ENCODE measurements at regions not wholly inside any gene's neighbourhood (a gene's known extent, or its start where the extent isn't known, plus 50 kb on each side); places are given as distances from the start of the nearest gene placed in this dataset.

- Mint-ChIP-seq H3K27ac (no peak overlapping the region), H3K36me3 (peaks cover 9% of the 10 kb centered on the region; the same call in 1 of the 2 replicates), H3K9me3 (peaks cover 22% of the 10 kb centered on the region), H3K4me1 (peaks cover 7% of the 10 kb centered on the region), H3K4me3 (no peak overlapping the region), H3K27me3 (ENCODE audit: low read depth) (no peaks in the 10 kb centered on the region)
- DNase-seq (ENCODE audit: low spot score) (no peak), ATAC-seq (no peak)
- ChIA-PET CTCF (interaction anchor here (1.2 kb wide), 1 partner anchor 146 kb away, joined by 3 read pairs; no protein-coding TSS in a partner anchor), POLR2A (interaction anchor here (0.7 kb wide), 1 partner anchor 29 kb away, joined by 3 read pairs; no protein-coding TSS in a partner anchor)
- no peak for TF ChIP-seq ZNF416 (CRISPR knock-in tag; IDR thresholded peaks at IDR 0.05)
- no peak for TF ChIP-seq ZNF317 (CRISPR knock-in tag; IDR thresholded peaks at IDR 0.05; ENCODE audit: borderline replicate concordance, low read depth)
- TF ChIP-seq, protein P1, sequence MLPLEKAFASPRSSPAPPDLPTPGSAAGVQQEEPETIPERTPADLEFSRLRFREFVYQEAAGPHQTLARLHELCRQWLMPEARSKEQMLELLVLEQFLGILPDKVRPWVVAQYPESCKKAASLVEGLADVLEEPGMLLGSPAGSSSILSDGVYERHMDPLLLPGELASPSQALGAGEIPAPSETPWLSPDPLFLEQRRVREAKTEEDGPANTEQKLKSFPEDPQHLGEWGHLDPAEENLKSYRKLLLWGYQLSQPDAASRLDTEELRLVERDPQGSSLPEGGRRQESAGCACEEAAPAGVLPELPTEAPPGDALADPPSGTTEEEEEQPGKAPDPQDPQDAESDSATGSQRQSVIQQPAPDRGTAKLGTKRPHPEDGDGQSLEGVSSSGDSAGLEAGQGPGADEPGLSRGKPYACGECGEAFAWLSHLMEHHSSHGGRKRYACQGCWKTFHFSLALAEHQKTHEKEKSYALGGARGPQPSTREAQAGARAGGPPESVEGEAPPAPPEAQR (CRISPR knock-in tag; IDR thresholded peaks at IDR 0.05), result no peak
- TF ChIP-seq, protein P2, sequence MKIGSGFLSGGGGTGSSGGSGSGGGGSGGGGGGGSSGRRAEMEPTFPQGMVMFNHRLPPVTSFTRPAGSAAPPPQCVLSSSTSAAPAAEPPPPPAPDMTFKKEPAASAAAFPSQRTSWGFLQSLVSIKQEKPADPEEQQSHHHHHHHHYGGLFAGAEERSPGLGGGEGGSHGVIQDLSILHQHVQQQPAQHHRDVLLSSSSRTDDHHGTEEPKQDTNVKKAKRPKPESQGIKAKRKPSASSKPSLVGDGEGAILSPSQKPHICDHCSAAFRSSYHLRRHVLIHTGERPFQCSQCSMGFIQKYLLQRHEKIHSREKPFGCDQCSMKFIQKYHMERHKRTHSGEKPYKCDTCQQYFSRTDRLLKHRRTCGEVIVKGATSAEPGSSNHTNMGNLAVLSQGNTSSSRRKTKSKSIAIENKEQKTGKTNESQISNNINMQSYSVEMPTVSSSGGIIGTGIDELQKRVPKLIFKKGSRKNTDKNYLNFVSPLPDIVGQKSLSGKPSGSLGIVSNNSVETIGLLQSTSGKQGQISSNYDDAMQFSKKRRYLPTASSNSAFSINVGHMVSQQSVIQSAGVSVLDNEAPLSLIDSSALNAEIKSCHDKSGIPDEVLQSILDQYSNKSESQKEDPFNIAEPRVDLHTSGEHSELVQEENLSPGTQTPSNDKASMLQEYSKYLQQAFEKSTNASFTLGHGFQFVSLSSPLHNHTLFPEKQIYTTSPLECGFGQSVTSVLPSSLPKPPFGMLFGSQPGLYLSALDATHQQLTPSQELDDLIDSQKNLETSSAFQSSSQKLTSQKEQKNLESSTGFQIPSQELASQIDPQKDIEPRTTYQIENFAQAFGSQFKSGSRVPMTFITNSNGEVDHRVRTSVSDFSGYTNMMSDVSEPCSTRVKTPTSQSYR (CRISPR knock-in tag; IDR thresholded peaks at IDR 0.05), result no peak
- TF ChIP-seq PRDM15 (CRISPR knock-in tag; IDR thresholded peaks at IDR 0.05), result no peak
- no peak for TF ChIP-seq ATF3 (CRISPR knock-in tag; conservative IDR thresholded peaks at IDR 0.05)
- no peak for TF ChIP-seq TP53 (CRISPR knock-in tag; IDR thresholded peaks at IDR 0.05)
- no peak for TF ChIP-seq ZNF423 (CRISPR knock-in tag; IDR thresholded peaks at IDR 0.05)
- TF ChIP-seq, protein P3, sequence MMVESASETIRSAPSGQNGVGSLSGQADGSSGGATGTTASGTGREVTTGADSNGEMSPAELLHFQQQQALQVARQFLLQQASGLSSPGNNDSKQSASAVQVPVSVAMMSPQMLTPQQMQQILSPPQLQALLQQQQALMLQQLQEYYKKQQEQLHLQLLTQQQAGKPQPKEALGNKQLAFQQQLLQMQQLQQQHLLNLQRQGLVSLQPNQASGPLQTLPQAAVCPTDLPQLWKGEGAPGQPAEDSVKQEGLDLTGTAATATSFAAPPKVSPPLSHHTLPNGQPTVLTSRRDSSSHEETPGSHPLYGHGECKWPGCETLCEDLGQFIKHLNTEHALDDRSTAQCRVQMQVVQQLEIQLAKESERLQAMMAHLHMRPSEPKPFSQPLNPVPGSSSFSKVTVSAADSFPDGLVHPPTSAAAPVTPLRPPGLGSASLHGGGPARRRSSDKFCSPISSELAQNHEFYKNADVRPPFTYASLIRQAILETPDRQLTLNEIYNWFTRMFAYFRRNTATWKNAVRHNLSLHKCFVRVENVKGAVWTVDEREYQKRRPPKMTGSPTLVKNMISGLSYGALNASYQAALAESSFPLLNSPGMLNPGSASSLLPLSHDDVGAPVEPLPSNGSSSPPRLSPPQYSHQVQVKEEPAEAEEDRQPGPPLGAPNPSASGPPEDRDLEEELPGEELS (CRISPR knock-in tag; IDR thresholded peaks at IDR 0.05), result no peak
- TF ChIP-seq, protein P4, sequence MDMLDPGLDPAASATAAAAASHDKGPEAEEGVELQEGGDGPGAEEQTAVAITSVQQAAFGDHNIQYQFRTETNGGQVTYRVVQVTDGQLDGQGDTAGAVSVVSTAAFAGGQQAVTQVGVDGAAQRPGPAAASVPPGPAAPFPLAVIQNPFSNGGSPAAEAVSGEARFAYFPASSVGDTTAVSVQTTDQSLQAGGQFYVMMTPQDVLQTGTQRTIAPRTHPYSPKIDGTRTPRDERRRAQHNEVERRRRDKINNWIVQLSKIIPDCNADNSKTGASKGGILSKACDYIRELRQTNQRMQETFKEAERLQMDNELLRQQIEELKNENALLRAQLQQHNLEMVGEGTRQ (CRISPR knock-in tag; IDR thresholded peaks at IDR 0.05), result no peak
- TF ChIP-seq, protein P5, sequence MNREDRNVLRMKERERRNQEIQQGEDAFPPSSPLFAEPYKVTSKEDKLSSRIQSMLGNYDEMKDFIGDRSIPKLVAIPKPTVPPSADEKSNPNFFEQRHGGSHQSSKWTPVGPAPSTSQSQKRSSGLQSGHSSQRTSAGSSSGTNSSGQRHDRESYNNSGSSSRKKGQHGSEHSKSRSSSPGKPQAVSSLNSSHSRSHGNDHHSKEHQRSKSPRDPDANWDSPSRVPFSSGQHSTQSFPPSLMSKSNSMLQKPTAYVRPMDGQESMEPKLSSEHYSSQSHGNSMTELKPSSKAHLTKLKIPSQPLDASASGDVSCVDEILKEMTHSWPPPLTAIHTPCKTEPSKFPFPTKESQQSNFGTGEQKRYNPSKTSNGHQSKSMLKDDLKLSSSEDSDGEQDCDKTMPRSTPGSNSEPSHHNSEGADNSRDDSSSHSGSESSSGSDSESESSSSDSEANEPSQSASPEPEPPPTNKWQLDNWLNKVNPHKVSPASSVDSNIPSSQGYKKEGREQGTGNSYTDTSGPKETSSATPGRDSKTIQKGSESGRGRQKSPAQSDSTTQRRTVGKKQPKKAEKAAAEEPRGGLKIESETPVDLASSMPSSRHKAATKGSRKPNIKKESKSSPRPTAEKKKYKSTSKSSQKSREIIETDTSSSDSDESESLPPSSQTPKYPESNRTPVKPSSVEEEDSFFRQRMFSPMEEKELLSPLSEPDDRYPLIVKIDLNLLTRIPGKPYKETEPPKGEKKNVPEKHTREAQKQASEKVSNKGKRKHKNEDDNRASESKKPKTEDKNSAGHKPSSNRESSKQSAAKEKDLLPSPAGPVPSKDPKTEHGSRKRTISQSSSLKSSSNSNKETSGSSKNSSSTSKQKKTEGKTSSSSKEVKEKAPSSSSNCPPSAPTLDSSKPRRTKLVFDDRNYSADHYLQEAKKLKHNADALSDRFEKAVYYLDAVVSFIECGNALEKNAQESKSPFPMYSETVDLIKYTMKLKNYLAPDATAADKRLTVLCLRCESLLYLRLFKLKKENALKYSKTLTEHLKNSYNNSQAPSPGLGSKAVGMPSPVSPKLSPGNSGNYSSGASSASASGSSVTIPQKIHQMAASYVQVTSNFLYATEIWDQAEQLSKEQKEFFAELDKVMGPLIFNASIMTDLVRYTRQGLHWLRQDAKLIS (CRISPR knock-in tag; IDR thresholded peaks at IDR 0.05; ENCODE audit: borderline replicate concordance), result no peak
- no peak for TF ChIP-seq HMGXB4 (CRISPR knock-in tag; IDR thresholded peaks at IDR 0.05)
- TF ChIP-seq, protein P6, sequence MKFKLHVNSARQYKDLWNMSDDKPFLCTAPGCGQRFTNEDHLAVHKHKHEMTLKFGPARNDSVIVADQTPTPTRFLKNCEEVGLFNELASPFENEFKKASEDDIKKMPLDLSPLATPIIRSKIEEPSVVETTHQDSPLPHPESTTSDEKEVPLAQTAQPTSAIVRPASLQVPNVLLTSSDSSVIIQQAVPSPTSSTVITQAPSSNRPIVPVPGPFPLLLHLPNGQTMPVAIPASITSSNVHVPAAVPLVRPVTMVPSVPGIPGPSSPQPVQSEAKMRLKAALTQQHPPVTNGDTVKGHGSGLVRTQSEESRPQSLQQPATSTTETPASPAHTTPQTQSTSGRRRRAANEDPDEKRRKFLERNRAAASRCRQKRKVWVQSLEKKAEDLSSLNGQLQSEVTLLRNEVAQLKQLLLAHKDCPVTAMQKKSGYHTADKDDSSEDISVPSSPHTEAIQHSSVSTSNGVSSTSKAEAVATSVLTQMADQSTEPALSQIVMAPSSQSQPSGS (CRISPR knock-in tag; IDR thresholded peaks at IDR 0.05; ENCODE audit: borderline replicate concordance, low read depth), result no peak
Measured at GRCh38 chr12:23002381-23002780, 377.4 kb downstream of the ETNK1 start.
